AML-193 (cell line): ENCODE measurements at regions not wholly inside any gene's neighbourhood (a gene's known extent, or its start where the extent isn't known, plus 50 kb on each side); places are given as distances from the start of the nearest gene placed in this dataset.

Source experiments
- DNase-seq, 2 experiments: peaks; one replicate each; lab custom pipeline; 2025; lab: John Stamatoyannopoulos, UW

- no peak for DNase-seq
These were observed 1862.4 kb downstream of the OLFM4 start for GRCh38 chr13:54890976-54891375.

GRCh38 chr13:54901316-54901715 lies 1872.7 kb downstream of the OLFM4 start:
- DNase-seq: no peak

GRCh38 chr13:54912367-54912766 lies 1883.8 kb downstream of the OLFM4 start:
- no peak for DNase-seq

GRCh38 chr13:54913668-54914067 lies 1885.1 kb downstream of the OLFM4 start:
- no peak for DNase-seq

- DNase-seq: no peak
These were observed 1898.9 kb downstream of the OLFM4 start for GRCh38 chr13:54927538-54927937.

GRCh38 chr13:54928071-54928470 lies 1899.5 kb downstream of the OLFM4 start:
- DNase-seq: no peak

- no peak for DNase-seq
These were observed 1905.5 kb downstream of the OLFM4 start for GRCh38 chr13:54934121-54934520.

GRCh38 chr13:54945973-54946372 lies 1917.4 kb downstream of the OLFM4 start:
- no peak for DNase-seq

GRCh38 chr13:54949735-54950134 lies 1921.1 kb downstream of the OLFM4 start:
- DNase-seq: no peak

- no peak for DNase-seq
These were observed 1921.9 kb downstream of the OLFM4 start for GRCh38 chr13:54950546-54950945.

- DNase-seq: no peak
These were observed 1925.2 kb downstream of the OLFM4 start for GRCh38 chr13:54953786-54954185.

GRCh38 chr13:54958781-54959180 lies 1930.2 kb downstream of the OLFM4 start:
- no peak for DNase-seq

- no peak for DNase-seq
These were observed 1937.3 kb downstream of the OLFM4 start for GRCh38 chr13:54965881-54966280.

- no peak for DNase-seq
These were observed 1944.2 kb downstream of the OLFM4 start for GRCh38 chr13:54972838-54973237.

GRCh38 chr13:54975676-54976075 lies 1947.1 kb downstream of the OLFM4 start:
- DNase-seq: no peak

- DNase-seq: no peak
These were observed 1952.0 kb downstream of the OLFM4 start for GRCh38 chr13:54980651-54981050.

- DNase-seq: no peak
These were observed 1960.8 kb downstream of the OLFM4 start for GRCh38 chr13:54989418-54989817.

- DNase-seq: no peak
These were observed 1970.8 kb downstream of the OLFM4 start for GRCh38 chr13:54999399-54999907.

GRCh38 chr13:55000043-55000442 lies 1971.4 kb downstream of the OLFM4 start:
- DNase-seq: no peak

GRCh38 chr13:55000844-55001243 lies 1972.2 kb downstream of the OLFM4 start:
- no peak for DNase-seq

- DNase-seq: no peak
These were observed 1973.3 kb downstream of the OLFM4 start for GRCh38 chr13:55001881-55002280.

GRCh38 chr13:55007681-55008080 lies 1979.1 kb downstream of the OLFM4 start:
- no peak for DNase-seq

- no peak for DNase-seq
These were observed 1984.4 kb downstream of the OLFM4 start for GRCh38 chr13:55013051-55013450.

- no peak for DNase-seq
These were observed 2000.7 kb downstream of the OLFM4 start for GRCh38 chr13:55029280-55029679.

GRCh38 chr13:55038230-55038629 lies 2009.6 kb downstream of the OLFM4 start:
- DNase-seq: no peak
